IPS-11a (cell line): ENCODE measurements at regions not wholly inside any gene's neighbourhood (a gene's known extent, or its start where the extent isn't known, plus 50 kb on each side); places are given as distances from the start of the nearest gene placed in this dataset.
"Not testable (repeated sequence)": the region's sequence is repeated elsewhere in the genome, so short reads cannot be mapped to it uniquely, and the experiment has no call there.

Source experiments
- H3K4me3 ChIP-seq: one replicate; pipeline ENCODE4 v1.5.1; 2013; ENCODE audit warnings: low read depth, low read length, control low read depth

DNA sequence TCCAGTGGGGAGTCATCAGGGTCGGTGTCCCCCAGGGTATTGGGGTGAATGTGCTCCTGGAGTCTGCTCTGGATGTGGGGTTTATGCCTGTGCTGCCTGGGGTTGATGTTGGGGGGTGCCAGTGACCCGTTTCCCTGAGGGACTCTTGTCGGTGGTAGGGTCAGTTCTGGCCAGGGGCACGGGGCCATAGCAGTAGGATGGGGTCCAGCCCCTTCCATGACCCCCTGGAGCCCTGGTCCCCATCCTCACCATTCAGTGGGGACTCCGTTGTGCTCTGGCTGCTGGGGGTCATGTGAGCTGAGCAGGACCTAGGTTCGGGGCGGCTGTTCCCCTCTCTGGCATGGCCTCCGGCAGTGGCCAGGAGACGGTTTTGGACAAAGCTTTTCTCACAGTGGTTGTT lies 530.8 kb downstream of the GOLGA6L6 start:
- not testable (repeated sequence) for H3K4me3 ChIP-seq

DNA sequence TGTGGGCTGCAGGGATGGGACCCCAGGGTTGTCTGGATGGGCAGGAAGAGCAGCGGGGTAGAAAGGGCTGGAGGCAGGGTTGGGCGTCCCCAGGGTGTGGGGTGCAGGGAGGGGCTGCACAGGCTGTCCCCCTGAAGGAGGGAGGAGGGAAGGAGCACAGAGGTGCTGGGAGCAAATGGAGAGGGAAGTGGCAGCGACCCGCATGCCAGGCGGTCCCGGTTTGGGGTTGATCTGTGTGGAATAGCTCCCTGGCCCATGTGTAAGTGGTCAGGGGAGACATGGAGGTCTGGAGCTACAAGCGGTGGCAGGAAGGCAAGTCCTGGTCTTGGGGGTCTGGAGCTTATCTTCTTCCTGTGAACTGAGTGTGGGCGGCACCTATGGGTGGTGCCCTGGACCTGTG lies 532.0 kb downstream of the GOLGA6L6 start:
- not testable (repeated sequence) for H3K4me3 ChIP-seq

DNA sequence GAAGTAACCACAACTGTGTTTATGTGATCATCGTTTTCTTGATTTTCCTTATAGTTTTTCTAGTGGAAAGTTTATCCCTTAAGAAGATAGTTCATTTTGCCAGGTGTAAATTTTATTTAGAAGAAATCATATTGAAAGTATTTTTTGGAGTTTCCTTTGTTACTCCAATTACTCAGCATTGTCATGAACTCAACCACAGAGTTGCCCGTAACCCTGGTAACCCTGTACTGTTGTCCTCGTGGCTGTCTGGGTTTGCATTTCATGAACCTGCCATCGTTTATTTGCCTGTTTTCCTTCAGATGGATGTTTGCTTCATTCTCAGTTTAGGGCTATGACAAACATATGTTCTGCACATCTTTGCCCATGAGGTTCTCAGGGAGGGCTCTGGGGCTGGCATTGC lies 534.3 kb downstream of the GOLGA6L6 start:
- H3K4me3 ChIP-seq = not testable (repeated sequence)

DNA sequence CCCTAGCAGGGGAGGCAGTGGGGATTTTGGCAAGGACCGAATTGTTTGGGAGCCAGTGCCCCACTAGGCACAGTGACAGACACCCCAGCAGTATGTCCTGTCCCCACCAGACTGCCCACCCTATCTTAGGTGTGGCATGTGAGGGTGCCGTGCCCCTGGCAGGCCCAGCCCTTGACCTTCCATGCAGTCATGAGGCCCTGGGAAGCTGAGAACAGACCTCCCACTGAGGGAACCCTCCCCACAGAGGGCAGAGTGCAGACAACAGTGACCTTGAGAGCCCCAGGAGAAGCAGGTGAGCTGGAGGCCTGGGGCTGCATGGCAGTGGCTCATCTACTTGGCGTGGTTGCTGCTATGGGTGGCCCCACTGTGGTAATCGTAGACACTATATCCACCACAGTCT lies 538.1 kb downstream of the GOLGA6L6 start:
- not testable (repeated sequence) for H3K4me3 ChIP-seq

DNA sequence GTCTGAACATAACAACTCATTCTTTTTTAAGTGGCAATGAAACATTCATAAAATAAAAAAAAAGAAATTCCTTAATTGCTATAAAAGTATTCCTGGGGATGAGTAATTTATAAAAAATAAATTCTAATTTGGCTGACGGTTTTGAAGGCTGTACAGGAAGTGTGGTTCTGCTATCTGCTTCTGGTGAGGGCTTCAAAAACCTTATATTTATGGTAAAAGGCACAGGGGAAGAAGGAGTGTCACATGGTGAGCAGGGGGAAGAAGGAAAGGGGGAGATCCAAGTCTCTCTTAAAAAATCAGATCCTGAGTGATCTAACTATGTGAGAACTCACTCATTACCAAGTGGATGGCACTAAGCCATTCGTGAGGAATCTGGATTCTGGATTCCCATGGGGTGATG lies 539.0 kb downstream of the GOLGA6L6 start:
- H3K4me3 ChIP-seq = not testable (repeated sequence)

DNA sequence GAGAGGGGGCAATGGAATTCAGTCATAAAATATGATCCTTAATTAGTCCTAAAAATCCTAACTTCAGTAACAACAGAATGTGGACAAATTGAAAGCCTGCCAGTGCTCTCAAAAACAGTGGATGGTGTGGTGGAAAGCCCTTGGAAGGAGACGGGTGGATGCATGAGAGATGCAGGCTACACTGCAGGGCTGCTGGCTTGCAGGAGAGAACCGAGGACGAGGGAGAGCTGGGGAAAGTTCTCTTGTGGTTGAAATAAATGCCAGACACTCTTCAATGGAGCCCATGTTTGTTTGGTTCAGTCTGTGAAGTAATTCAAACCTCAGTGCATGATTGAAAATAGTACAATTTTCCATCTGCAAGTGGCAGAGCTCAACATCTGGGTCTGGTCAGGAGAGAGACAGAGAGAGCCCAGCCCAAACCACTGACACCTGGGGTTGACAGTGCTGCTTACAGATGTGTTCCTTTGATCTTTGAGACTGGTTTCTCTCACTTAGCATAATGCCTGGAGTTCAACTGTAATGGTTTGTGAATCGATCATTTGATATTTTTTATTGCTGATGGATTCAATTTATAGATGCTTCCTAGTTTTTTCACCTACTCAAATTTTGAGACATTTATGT lies 544.9 kb downstream of the GOLGA6L6 start:
- not testable (repeated sequence) for H3K4me3 ChIP-seq

DNA sequence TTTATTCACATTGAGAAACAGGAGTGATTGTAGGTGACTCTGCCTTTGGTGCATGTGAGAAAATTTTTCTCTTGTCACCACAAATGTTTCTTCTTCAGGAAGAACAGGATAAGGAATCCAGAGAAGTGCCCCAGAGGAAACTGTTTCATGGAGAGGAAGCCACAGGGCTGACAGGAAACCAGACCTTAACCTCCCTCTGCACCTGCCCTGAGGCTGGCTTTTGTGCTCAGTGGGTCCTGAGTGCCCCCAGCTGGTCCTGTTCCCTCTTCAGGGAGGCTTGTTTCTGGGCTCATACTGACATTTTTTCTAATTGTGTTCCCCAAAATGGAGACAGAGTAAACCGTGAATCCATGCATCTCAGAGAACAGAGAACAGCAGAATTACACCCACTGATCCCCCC lies 546.3 kb downstream of the GOLGA6L6 start:
- not testable (repeated sequence) for H3K4me3 ChIP-seq

DNA sequence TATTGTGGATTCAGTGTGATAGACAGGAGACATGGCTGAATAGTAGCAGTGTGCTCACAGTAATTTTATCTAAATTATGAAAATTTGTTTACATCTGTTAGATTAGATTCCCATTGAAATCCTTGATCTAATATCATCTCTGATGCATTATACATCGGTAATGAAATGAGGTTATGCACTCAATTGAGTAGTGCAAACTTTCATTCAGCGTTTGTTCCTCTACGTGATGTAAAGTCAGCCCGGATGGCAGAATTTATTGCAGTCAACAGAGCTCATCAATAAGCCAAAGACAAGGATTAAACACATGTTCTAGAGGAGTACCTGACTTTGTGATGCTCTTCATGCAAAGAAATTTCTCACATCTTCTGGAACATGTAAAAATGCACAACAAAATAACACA lies 549.2 kb downstream of the GOLGA6L6 start:
- H3K4me3 ChIP-seq = no peak overlapping the region

DNA sequence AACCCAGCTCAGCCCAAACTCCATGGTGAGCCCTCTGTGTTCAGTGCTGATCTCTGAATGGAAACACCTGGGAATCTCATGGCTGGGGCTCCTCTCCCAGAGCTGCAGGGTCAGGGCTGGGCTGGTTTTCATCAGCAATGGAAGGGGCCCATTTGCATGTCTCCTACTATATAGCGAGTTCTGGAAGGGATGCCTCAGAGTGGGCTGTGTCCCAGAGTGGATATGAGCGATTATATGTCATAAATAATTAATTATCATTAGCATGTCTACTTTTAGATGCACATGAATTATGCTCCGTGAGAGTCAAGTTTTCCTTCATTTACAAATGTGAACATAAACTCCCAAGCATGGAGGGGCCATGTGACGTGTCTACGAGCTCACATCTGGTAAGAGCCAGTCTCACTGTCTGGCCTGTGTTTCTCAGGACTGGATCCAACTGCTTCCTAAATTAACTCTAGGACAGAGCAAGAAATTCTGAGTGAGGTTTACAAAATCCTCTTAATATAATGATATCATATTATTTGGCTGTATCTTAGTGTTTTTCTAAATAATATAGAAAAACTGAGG lies 553.4 kb downstream of the GOLGA6L6 start:
- no peak overlapping the region for H3K4me3 ChIP-seq

DNA sequence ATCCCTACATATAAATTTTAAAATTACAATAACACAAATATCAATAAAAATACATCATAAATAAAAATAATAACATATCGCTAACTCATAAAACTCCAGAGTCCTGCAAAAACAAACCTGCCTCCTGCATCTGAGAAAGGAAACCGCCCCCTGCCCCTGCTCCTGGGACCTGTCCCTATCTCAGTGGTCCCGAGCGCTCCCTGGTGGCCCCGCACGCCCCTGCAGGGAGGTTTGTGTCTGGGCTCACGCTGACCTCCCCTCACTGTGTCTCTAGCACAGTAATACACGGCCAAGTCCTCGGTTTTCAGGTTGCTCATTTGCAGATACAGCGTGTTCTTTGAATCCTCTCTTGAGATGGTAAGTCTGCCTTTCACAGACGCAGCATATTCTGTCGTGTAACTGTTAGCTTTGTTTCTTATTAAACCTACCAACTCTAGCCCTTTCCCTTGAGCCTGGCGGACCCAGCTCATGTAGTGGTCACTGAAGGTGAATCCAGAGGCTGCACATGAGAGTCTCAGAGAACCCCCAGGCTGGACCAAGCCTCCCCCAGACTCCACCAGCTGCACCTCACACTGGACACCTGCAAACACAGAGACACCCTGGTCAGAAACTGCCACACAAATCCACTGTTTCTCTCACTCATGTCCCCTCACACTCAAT lies 554.1 kb downstream of the GOLGA6L6 start:
- H3K4me3 ChIP-seq = no peak overlapping the region

DNA sequence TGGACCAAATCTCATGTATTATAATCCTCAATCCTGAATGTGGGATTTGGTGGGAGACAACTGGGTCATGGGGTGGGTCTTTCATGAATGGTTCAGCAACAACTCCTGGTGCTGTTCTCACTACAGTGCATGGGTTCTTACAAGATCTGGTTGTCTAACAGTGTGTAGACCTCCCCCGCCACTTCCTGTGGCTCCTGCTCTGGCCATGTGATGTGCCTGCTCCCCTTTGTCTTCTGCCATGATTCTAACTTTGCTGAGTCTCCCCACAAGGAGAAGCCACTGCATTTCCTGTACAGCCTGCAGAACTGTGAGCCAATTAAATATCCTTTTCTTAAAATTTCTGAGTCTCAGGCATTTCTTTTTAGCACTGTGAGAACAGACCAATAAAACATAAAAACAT lies 557.5 kb downstream of the GOLGA6L6 start:
- H3K4me3 ChIP-seq = no peak overlapping the region

DNA sequence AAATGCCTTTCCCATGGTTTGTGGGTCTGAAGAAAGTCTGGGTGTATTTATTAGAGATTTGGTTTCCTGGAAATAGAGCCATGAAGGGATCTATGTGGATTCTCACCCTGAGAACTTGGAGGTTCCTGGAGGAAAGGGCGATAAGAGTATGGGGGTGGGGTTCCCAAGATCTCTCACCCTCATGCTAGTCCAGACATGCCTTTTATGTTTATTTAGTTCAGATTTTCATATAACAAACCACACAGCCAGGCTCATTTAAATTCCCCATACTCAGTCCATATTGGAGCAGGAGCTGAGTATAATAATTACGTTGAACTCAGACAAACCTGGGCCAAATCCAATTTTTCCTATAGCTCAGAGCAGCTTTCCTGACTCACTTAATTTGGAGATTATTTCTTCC lies 566.6 kb downstream of the GOLGA6L6 start:
- no peak overlapping the region for H3K4me3 ChIP-seq

DNA sequence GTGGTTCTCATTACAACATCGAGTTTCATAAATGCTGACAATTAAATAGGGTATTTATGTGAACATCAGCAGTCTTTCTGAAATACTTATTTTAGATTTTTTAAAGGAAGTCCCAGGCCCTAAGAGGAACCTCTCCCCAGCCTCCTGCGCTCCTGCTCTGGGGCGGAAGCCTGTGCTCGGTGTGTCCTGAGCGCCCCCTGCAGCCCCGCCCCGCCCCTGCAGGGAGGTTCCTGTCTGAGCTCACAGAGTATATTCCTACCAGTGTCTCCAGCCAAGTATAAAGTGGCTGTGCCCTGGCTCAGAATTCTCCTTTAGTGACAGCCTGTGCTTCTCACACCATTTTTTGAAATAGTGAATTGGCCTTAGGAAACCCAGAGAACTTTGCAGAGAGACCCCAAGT lies 567.9 kb downstream of the GOLGA6L6 start:
- no peak overlapping the region for H3K4me3 ChIP-seq

DNA sequence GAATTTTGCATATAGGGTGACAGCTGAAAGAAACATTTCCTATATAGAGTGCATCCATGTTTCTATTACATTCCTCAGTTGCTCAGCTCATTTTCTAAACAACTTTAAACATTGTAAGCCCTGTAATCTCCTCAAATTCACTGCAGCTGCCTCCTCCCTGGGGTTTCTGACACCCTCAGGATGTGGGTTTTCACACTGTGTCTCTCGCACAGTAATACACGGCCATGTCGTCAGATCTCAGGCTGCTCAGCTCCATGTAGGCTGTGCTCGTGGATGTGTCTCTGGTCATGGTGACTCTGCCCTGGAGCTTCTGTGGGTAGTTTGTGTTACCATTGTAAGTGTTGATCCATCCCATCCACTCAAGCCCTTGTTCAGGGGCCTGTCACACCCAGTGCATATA lies 569.0 kb downstream of the GOLGA6L6 start:
- not testable (repeated sequence) for H3K4me3 ChIP-seq

DNA sequence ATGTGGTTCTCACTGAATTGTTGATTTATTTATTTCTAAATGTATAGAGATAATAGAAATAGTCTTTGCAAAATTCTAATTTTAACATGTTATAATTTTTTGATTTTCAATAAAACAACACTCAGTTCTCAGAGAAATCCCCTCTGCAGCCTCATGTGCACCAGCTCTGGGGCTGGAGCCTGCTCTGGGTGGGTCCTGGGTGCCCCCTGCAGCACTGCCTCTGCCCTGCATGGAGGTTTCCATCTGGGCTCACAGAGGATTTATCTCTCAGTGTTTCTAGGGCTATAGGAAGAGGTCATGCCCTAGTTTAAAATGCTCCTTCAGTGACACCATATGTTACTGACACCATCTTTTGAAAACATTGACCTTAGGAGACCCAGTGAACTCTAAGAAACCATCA lies 576.0 kb downstream of the GOLGA6L6 start:
- H3K4me3 ChIP-seq = not testable (repeated sequence)

DNA sequence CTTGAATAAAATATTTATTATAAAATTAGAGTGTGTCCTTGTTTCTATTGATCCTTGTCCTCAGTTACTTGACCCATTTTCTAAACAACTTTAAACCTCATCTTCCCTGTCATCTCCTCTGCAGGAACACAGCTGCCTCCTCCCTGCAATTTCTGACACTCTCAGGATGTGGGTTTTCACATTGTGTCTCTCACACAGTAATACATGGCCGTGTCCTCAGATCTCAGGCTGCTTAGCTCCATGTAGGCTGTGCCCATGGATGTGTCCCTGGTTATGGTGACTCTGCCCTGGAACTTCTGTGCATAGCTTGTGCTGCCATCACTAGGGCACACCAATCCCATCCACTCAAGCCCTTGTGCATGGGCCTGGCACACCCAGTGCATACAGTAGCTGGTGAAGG lies 577.1 kb downstream of the GOLGA6L6 start:
- not testable (repeated sequence) for H3K4me3 ChIP-seq

DNA sequence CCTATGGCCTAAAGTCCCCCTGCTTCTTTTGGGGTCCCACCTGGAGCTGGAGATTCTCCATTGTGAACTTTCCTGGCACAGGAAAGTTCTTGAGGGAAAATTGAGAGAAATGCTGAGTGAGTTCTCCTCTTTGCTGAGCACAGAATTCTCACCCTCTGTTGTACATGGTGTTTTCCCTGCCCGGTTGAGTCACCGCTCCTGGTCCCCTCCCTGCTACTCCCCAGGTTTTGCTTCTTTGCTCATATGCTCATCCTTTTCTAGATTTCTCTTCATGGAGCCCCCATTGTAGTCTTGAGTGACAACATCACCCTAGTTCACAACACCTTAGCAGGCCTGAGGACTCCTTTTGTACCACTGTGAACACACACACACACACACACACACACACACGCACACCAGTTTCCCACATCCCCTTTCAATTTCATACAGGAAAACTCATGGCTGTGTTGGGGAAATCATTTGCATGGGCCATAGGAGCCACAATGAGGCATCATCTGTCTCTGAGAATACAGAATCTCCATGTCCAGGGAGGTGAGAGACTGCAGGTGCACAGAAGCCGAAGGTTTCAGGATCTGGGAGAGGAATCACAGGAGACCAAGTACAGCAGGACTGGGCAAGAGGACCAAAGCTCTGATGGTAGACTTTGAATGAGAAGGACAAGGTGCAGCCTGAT lies 585.3 kb downstream of the GOLGA6L6 start:
- H3K4me3 ChIP-seq = no peak overlapping the region

DNA sequence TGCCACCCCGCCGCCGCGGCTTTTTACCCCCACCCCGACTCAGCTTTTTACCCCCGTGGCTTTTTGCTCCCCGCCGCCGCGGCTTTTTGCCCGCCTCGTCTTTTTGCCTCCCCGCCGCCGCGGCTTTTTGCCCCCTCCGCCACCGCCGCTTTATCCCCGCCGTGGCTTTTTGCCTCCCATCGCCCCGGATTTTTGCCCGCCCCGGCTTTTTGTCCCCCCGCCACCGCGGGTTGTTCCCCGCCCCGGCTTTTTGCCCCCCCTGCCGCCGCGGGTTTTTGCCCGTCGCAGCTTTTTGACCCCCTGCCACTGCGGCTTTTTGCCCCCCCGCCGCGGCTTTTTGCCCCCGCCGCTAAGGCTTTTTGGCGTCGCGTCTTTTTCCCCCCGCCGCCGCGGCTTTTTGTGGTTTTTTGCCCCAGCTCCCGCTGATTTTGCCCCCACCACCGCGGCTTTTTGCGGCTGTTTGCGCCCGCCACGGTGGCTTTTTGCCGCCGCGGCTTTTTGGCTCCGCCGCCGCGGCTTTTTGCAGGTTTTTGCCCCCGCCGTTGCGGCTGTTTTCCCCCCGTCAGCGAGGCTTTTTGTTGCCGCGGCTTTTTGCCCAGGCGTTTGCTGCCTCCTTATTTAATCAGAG lies 597.2 kb downstream of the GOLGA6L6 start:
- H3K4me3 ChIP-seq = no peak overlapping the region

DNA sequence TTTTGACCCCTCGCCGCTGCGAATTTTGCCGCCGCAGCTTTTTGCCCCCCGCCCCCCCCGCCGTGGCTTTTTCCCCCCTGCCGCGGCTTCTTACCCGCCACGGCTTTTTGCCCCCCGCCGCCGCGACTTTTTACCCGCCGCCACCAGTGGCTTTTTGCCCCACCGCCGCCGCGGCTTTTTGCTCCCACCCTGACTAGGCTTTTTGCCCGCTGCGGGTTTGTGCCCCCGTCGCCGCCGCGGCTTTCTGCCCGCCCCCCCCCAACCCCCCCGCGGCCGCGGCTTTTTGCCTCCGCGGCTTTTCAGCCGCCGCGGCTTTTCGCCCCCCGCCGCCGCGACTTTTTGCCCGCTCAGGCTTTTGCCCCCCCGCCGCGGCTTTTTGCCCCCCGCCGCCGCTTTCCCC lies 598.1 kb downstream of the GOLGA6L6 start:
- H3K4me3 ChIP-seq = no peak overlapping the region

DNA sequence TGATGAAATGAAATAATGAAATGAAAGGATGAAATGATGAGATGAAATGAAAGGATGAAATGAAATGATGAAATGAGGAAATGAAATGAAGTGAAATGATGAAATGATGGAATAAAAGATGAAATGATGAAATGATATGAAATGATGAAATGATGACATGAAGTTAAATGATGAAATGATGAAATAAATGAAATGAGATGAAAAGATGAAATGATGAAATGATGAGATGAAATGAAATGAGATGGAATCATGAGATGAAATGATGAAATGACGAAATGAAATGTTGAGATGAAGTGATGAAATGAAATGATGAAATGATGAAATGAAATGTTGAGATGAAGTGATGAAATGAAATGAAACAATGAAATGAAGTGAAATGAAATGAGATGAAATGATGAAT lies 638.3 kb downstream of the GOLGA6L6 start:
- H3K4me3 ChIP-seq = not testable (repeated sequence)

DNA sequence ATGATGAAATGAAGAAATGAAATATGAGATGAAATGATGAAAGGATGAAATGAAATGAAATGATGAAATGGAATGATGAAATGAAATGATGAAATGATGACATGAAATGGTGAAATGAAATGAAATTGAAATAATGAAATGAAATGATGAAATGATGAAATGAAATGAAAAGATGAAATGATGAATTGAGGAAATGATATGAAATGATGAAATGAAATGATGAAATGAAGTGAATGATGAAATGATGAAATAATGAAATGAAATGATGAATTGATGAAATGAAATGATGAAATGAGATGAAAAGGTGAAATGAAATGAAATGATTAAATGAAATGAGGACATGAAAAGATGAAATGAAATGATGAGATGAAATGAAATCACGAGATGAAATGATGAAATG lies 639.2 kb downstream of the GOLGA6L6 start:
- not testable (repeated sequence) for H3K4me3 ChIP-seq

DNA sequence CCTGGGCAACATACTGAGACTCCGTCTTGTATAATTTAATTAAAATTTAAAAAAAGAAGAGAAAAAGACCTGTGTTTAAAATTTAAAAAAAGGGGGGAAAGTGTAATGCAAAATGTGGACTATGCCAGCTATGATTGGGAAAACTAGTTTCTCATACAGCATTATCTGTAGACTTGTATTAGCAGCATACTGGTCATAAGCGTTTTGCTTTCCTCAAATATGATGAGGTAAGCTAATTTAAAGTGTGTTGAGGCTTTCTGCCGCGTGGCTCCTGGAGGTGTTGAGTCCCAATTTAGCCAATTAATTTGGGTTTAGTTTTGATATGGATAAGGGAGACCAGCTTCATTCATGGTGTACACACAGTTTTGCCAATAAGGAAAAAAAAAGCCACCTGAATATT lies 640.2 kb downstream of the GOLGA6L6 start:
- H3K4me3 ChIP-seq = not testable (repeated sequence)
